MCF 10A (cell line): ENCODE measurements at regions not wholly inside any gene's neighbourhood (a gene's known extent, or its start where the extent isn't known, plus 50 kb on each side); places are given as distances from the start of the nearest gene placed in this dataset.

Experiments
- BruUV-seq: library from RNA; stranded (reverse); fragments of 400-500 nt; replicated peaks from 2 replicates; lab custom pipeline; 2021; lab: Mats Ljungman, UMichigan
- CTCF ChIA-PET: fragments of 300-600 bp; sonication (Branson Sonifier 250); formaldehyde crosslinking; extraction: SDS; loops from one replicate; lab custom pipeline; 2021; ENCODE audit warnings: antibody characterized with exemption, inconsistent platforms; lab: Yijun Ruan, JAX
- POLR2A ChIA-PET: fragments of 300-600, 350-650 bp; sonication (Branson Sonifier 250); formaldehyde crosslinking; extraction: SDS; loops from one replicate; lab custom pipeline; 2020; ENCODE audit warnings: antibody characterized with exemption, inconsistent platforms; lab: Yijun Ruan, JAX
- DNase-seq: peaks from one replicate; pipeline ENCODE4 v3.0.0-alpha.2; 2018; ENCODE audit not compliant: unreplicated experiment
- H3K27ac Mint-ChIP-seq: one replicate; pipeline ENCODE4 v1.8.0; 2022; ENCODE audit warnings: mild to moderate bottlenecking, low read depth, mixed read lengths; ENCODE audit not compliant: unreplicated experiment
- H3K27me3 Mint-ChIP-seq: one replicate; pipeline ENCODE4 v1.8.0; 2022; ENCODE audit warnings: mixed read lengths; ENCODE audit not compliant: insufficient read depth, unreplicated experiment
- H3K36me3 Mint-ChIP-seq: one replicate; pipeline ENCODE4 v1.8.0; 2022; ENCODE audit warnings: mild to moderate bottlenecking, moderate library complexity, mixed read lengths; ENCODE audit not compliant: insufficient read depth, unreplicated experiment
- H3K4me1 Mint-ChIP-seq: one replicate; pipeline ENCODE4 v1.8.0; 2022; ENCODE audit warnings: mixed read lengths; ENCODE audit not compliant: insufficient read depth, unreplicated experiment
- H3K4me3 Mint-ChIP-seq: one replicate; pipeline ENCODE4 v1.8.0; 2022; ENCODE audit warnings: mild to moderate bottlenecking, moderate library complexity, mixed read lengths; ENCODE audit not compliant: unreplicated experiment
- H3K9me3 Mint-ChIP-seq: one replicate; pipeline ENCODE4 v1.8.0; 2022; ENCODE audit warnings: mixed read lengths; ENCODE audit not compliant: unreplicated experiment
- intact Hi-C: fragments of 100-400 bp; cut with micrococcal nuclease; formaldehyde crosslinking; loops from 2 replicates; pipeline ENCODE4 v1.14.1; 2022
- TF ChIP-seq, protein P1 (sequence below): fragments of 200-600 bp; IDR thresholded peaks from one replicate; pipeline ENCODE4 v1.8.0; 2022; ENCODE audit warnings: antibody characterized with exemption, mild to moderate bottlenecking; ENCODE audit not compliant: unreplicated experiment

DNA sequence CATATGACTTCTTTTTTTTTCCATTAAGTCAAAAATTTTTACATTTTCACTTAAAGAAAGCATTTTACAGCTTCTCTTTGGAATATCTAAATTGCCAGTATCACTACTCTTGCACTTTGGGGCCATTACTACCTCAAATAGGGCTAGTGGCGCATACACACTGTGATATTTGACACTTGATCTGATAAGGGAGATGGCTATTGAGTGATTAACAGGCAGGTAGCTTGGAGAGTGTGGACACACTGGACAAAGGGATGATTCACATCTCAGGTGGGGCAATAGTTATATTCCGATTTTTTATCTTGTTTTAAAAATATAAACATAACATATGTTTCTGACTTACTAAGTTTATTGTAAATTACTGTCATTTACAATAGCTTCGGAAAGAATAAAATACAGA, 2219.9 kb downstream of the LRRC4C start:
- intact Hi-C loops, result no loop called here
- Mint-ChIP-seq H3K9me3 (no peaks in the 10 kb centered on the region), H3K4me3 (no peak overlapping the region), H3K27me3 (no peaks in the 10 kb centered on the region), H3K36me3 (no peaks in the 10 kb centered on the region), H3K27ac (no peak overlapping the region), H3K4me1 (no peaks in the 10 kb centered on the region)
- CTCF ChIA-PET, result interaction anchor here (0.6 kb wide), 2 partner anchors 18 to 390 kb away, joined by 3 to 4 read pairs; no protein-coding TSS in a partner anchor
- BruUV-seq, result no TSS peak
- TF ChIP-seq, protein P1, sequence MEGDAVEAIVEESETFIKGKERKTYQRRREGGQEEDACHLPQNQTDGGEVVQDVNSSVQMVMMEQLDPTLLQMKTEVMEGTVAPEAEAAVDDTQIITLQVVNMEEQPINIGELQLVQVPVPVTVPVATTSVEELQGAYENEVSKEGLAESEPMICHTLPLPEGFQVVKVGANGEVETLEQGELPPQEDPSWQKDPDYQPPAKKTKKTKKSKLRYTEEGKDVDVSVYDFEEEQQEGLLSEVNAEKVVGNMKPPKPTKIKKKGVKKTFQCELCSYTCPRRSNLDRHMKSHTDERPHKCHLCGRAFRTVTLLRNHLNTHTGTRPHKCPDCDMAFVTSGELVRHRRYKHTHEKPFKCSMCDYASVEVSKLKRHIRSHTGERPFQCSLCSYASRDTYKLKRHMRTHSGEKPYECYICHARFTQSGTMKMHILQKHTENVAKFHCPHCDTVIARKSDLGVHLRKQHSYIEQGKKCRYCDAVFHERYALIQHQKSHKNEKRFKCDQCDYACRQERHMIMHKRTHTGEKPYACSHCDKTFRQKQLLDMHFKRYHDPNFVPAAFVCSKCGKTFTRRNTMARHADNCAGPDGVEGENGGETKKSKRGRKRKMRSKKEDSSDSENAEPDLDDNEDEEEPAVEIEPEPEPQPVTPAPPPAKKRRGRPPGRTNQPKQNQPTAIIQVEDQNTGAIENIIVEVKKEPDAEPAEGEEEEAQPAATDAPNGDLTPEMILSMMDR, result no peak
- POLR2A ChIA-PET, result no interaction called here
- no peak for DNase-seq

DNA sequence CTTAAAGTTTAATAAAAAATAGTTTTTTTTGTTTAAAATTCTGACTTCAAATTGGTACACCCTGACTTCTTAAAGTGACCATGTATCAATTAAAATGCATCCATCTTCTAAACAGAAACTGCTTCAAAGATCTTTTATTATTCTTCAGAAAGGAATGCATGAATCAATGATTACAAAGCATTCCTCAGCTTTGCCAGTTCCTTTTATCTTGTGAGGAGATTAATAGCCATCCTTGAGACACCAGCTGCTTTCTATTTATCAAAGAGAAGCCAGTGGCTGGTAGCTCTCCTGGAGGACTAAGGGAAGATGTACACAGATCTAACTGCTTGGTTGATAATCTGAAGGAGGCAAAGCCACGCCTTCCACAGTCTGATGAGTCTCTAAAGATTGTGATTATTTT, 2222.5 kb downstream of the LRRC4C start:
- Mint-ChIP-seq H3K36me3 (no peaks in the 10 kb centered on the region), H3K9me3 (peaks cover 16% of the 10 kb centered on the region), H3K27ac (no peak overlapping the region), H3K4me3 (no peak overlapping the region), H3K4me1 (no peaks in the 10 kb centered on the region), H3K27me3 (no peaks in the 10 kb centered on the region)
- TF ChIP-seq, protein P1, result no peak
- DNase-seq, result peak; percentile 1
- intact Hi-C loops, result no loop called here
- BruUV-seq, result no TSS peak
- ChIA-PET CTCF (interaction anchor here (0.6 kb wide), 1 partner anchor 592 kb away, joined by 3 read pairs; no protein-coding TSS in a partner anchor), POLR2A (no interaction called here)

DNA sequence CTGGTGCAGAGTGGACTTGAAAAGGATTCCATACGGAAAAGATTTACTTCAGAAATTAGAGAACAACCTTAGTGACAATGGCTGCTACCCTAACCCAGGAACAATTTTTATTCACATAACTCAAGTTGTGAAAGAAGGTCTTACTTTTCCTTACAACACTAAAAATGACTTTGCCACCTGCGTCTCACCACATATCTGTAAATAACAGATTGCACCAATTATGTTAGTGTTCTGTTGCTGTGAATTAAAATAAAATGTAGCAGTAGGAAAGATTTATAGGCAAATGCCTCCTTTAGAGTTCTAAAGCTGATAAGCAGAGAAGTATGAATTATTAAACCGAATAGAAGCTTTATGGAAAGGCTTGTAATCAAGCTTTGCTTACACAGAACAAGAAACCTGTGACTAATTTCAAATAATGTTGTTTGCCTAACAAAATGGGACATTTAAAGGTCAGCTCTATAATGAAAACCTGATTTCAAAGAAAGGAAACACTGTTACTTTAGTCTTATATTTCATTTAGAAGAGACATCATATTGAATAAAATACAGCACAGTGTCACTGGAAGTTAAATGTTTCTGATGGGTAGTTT, 2237.8 kb downstream of the LRRC4C start:
- H3K4me1 Mint-ChIP-seq, result no peaks in the 10 kb centered on the region

DNA sequence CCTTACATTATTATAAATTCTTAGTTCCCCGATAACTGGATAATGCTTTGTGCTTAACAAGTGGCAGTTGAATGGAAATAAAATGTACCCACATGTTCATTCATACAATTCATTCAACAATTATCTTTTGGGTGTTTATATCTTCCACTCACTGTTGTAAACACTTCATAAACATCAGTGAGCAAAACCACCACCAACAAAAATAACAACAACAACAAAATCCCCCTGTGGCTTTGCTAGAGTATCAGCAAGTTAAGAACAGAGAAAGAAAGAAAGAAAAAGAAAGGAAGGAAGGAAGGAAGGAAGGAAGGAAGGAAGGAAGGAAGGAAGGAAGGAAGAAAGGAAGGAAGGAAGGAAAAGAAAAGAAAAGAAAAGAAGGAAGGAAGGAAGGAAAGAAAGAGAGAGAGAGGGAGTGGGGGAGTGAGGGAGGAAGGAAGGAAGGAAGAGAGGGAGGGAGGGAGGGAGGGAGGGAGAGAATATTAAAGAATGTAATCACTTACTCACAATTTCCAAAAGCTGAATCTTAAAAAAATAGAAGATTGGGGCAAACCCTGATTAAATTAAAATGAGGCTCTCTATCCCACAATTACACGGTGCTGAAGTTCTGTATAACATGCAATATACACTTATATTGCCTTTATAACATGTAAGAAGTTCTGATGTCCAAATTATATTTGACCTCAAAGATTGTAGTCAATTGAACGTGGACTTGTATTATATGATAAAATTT, 2238.8 kb downstream of the LRRC4C start:
- Mint-ChIP-seq H3K9me3 (no peaks in the 10 kb centered on the region), H3K27ac (no peak overlapping the region), H3K36me3 (no peaks in the 10 kb centered on the region), H3K4me3 (no peak overlapping the region), H3K4me1 (no peaks in the 10 kb centered on the region), H3K27me3 (no peaks in the 10 kb centered on the region)
- no TSS peak for BruUV-seq
- ChIA-PET POLR2A (no interaction called here), CTCF (no interaction called here)
- DNase-seq, result no peak
- TF ChIP-seq, protein P1, result no peak
- intact Hi-C loops, result no loop called here

More for the DNA sequence above, 2237.8 kb downstream of the LRRC4C start:
- TF ChIP-seq, protein P1, result no peak
- Mint-ChIP-seq H3K9me3 (no peaks in the 10 kb centered on the region), H3K27me3 (no peaks in the 10 kb centered on the region), H3K4me3 (no peak overlapping the region), H3K27ac (no peak overlapping the region), H3K36me3 (no peaks in the 10 kb centered on the region)
- CTCF ChIA-PET, result no interaction called here
- intact Hi-C loops, result no loop called here
- POLR2A ChIA-PET, result no interaction called here
- no TSS peak for BruUV-seq
- no peak for DNase-seq
